ENCODE measurements at regions not wholly inside any gene's neighbourhood (a gene's known extent, or its start where the extent isn't known, plus 50 kb on each side); places are given as distances from the start of the nearest gene placed in this dataset.

DNA sequence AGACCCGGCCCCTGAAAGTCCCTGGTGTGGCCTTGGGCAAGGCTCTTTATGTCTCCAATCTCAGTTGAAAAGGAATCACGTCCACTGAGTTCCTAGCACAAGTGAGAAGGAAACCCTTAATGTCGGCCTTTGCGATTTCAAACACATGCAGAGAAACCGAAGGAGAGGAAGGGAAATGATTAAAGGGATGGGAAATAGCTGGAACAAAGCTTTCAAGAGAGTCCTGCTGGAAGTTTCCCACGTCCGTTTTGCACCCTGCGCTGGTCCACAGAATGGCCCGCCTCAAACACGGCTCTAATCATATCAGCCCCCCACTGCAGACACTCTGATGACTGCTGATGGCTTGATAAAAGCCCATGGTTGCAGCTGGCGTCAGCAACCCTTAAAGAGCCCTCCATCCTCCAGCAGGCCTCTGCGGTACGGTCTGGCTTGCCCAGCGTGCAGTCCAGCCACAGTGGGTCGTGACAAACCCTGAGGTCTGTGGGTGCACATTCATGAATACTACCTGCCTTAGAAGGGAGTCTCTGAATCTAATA is 765.5 kb upstream of the EEF2KMT start:
- H3K27ac ChIP-seq: no peak overlapping the region
- no peaks in the 10 kb centered on the region for H3K36me3 ChIP-seq
- TF ChIP-seq POLR2A (IDR thresholded peaks at IDR 0.05) (no peak), CTCF (IDR thresholded peaks at IDR 0.05) (no peak)
- no peak for DNase-seq
- H3K4me1 ChIP-seq: no peaks in the 10 kb centered on the region
- no peaks in the 10 kb centered on the region for H3K9me3 ChIP-seq
- H3K4me3 ChIP-seq: no peak overlapping the region
- H3K27me3 ChIP-seq: no peaks in the 10 kb centered on the region

GRCh38 chr16:5862103-5862840 is 764.7 kb upstream of the EEF2KMT start:
- Histone ChIP-seq H3K36me3 (no peaks in the 10 kb centered on the region), H3K27ac (no peak overlapping the region), H3K9me3 (no peaks in the 10 kb centered on the region), H3K4me3 (no peak overlapping the region), H3K27me3 (no peaks in the 10 kb centered on the region), H3K4me1 (no peaks in the 10 kb centered on the region)
- TF ChIP-seq POLR2A (IDR thresholded peaks at IDR 0.05) (no peak), CTCF (IDR thresholded peaks at IDR 0.05) (no peak)
- DNase-seq: no peak

- Histone ChIP-seq H3K27me3 (no peaks in the 10 kb centered on the region), H3K36me3 (no peaks in the 10 kb centered on the region), H3K4me1 (no peaks in the 10 kb centered on the region), H3K9me3 (no peaks in the 10 kb centered on the region), H3K27ac (no peak overlapping the region), H3K4me3 (no peak overlapping the region)
- DNase-seq: no peak
- no peak for TF ChIP-seq POLR2A (IDR thresholded peaks at IDR 0.05)
- TF ChIP-seq CTCF (IDR thresholded peaks at IDR 0.05): no peak
Observed at GRCh38 chr16:5861241-5861640, 763.6 kb upstream of the EEF2KMT start.

DNA sequence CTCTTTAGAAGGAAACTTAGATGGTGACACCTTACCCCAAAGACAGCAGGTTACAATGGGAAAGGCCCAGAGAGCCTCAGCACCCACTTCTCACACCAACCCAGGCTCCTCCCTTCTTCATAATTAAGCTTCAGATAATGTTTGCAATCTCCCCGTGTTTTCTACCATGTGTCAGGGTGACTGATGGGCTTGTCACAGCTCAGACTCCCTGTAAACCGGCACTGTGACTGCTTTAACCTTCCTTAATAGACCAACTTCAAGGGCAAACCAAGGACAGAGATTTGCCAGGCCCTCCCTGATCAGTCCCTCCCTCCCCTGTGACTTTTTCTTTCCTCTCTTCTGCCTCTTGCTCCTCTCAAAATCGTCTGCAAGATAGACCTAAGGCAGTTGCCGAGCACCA is 760.6 kb upstream of the EEF2KMT start:
- DNase-seq: no peak
- H3K27me3 ChIP-seq: no peaks in the 10 kb centered on the region
- H3K36me3 ChIP-seq: no peaks in the 10 kb centered on the region
- no peak overlapping the region for H3K4me3 ChIP-seq
- H3K27ac ChIP-seq: no peak overlapping the region
- H3K4me1 ChIP-seq: no peaks in the 10 kb centered on the region
- no peaks in the 10 kb centered on the region for H3K9me3 ChIP-seq
- TF ChIP-seq POLR2A (IDR thresholded peaks at IDR 0.05) (no peak), CTCF (IDR thresholded peaks at IDR 0.05) (no peak)

GRCh38 chr16:5854027-5854426 is 756.4 kb upstream of the EEF2KMT start:
- no peak overlapping the region for H3K27ac ChIP-seq
- DNase-seq: no peak
- H3K4me3 ChIP-seq: no peak overlapping the region
- no peaks in the 10 kb centered on the region for H3K36me3 ChIP-seq
- no peaks in the 10 kb centered on the region for H3K27me3 ChIP-seq
- no peaks in the 10 kb centered on the region for H3K4me1 ChIP-seq
- TF ChIP-seq CTCF (IDR thresholded peaks at IDR 0.05) (no peak), POLR2A (IDR thresholded peaks at IDR 0.05) (no peak)
- no peaks in the 10 kb centered on the region for H3K9me3 ChIP-seq
